ENCODE measurements at regions not wholly inside any gene's neighbourhood (a gene's known extent, or its start where the extent isn't known, plus 50 kb on each side); places are given as distances from the start of the nearest gene placed in this dataset.

- Histone ChIP-seq H3K27ac (no peak overlapping the region), H3K4me1 (no peaks in the 10 kb centered on the region), H3K9me3 (no peaks in the 10 kb centered on the region), H3K36me3 (no peaks in the 10 kb centered on the region), H3K4me3 (no peak overlapping the region), H3K27me3 (no peaks in the 10 kb centered on the region)
- no peak for DNase-seq (ENCODE audit: low spot score in 2 of 2)
- intact Hi-C loops (cut with DNase I; ENCODE audit: low total_unique reads): no loop called here
- TF ChIP-seq POLR2AphosphoS5 (IDR thresholded peaks at IDR 0.05) (no peak), POLR2A (IDR thresholded peaks at IDR 0.05) (no peak), CTCF (IDR thresholded peaks at IDR 0.05) (no peak)
Observed at GRCh38 chr13:47548294-47548840, 452.7 kb downstream of the SUCLA2 start.

DNA sequence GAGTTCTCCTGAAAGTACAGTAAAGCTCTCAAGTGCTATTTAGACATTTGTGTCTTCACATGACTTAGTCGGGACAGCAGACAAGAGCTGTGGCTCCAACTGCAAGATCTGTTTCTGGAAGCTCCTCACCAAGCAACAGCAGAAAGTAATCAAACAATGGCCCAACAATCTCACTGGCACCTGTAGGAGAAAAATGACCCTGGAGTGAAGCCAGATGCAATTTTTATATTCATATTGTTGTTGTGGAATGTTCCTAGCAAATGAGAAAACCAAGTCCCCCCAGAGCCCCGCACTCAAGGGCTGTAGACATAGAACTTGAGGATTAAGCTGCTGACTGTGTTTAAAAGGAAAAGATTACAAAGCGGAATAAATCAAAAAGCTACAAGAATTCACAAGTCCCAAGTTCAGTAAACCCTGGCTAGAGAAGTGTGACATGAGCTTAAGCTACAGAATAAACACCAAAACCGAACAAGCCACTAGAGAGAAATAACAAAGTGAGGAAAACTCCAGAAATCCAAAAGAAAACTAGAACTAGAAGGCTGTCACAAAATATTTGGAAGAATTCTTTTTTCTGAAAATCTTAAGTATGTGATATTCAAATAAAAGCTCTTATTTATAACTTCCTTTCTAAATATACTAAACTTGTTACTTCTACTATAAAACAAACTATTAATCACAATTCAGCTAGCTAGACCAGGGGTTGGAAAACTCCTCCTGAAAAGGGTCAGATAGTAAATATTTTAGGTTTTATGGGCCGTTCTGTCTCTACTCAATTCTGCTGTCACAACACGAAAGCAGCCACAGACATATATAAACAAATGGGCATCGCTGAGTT lies 454.5 kb downstream of the SUCLA2 start:
- H3K4me1 ChIP-seq: no peaks in the 10 kb centered on the region
- H3K27me3 ChIP-seq: no peaks in the 10 kb centered on the region
- H3K27ac ChIP-seq: peak overlapping the region in 1 of 2 donors; percentile 76
- DNase-seq (ENCODE audit: low spot score in 2 of 2): no peak
- H3K9me3 ChIP-seq: no peaks in the 10 kb centered on the region
- no peak for TF ChIP-seq POLR2AphosphoS5 (IDR thresholded peaks at IDR 0.05)
- no peak for TF ChIP-seq CTCF (IDR thresholded peaks at IDR 0.05)
- intact Hi-C loops (cut with DNase I; ENCODE audit: low total_unique reads): no loop called here
- H3K36me3 ChIP-seq: no peaks in the 10 kb centered on the region
- H3K4me3 ChIP-seq: no peak overlapping the region

DNA sequence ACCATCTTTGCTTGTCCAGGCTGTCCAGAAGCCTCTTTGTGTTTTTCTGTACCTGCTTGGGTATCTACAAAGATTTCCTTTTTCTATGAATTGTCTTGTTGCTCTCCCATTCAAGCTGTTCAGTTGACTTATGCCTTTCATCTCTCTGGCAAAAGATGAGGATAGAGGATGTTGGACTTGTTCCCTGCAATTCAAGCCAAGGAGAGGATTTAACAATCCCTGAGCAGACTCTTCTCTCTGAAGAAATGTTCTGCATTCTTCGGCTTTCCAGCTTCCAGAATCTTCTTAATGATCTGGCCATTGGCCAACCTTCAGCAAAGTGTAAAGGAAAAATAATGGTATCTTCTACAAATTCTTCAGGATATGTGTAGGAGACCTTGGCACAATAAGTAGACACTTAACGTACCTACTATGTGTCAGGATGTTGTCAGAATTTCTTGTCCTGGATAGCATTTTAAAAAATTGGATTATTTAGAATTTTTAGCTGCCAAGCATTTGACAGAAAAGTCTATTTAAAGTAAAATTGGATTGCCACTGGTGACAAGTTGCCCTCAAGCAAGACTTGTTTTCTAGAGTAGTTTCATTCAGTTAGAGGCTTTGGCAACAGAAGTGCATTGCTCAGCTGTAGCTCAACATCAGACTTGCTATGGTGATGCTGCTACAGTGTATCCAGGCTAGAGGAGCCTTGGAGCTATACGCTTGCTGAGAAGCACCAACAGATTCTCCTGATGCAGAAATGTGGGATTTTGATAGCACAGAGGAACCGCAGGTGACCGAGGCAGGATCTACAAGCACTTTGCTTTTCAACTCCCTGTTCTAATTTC lies 455.7 kb downstream of the SUCLA2 start:
- DNase-seq (ENCODE audit: low spot score in 2 of 2): peak in 1 of 2 donors; percentile 58
- Histone ChIP-seq H3K4me3 (no peak overlapping the region), H3K4me1 (no peaks in the 10 kb centered on the region), H3K9me3 (no peaks in the 10 kb centered on the region), H3K27ac (peak overlapping the region; percentile 63 to 77), H3K27me3 (no peaks in the 10 kb centered on the region), H3K36me3 (no peaks in the 10 kb centered on the region)
- TF ChIP-seq POLR2A (IDR thresholded peaks at IDR 0.05) (no peak), CTCF (IDR thresholded peaks at IDR 0.05) (no peak), POLR2AphosphoS5 (IDR thresholded peaks at IDR 0.05) (no peak)
- intact Hi-C loops (cut with DNase I; ENCODE audit: low total_unique reads): no loop called here

DNA sequence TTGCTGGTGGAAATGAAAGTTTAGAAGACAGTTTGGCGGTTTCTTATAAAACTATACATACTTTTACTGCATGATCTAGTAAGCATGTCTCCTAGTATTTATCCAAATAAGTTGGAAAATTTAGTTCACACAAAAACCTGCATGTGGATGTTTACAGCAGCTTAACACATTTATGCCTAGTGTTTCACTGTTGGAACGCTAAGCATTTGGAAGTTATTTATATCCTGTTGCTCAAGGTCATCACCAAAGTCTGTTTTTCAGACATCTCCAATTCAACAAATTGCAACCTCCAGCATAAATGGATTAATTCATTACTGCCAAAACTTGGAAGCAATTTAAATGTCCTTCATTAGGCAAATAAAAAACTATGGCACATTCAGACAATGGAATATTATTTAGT lies 461.8 kb downstream of the SUCLA2 start:
- intact Hi-C loops (cut with DNase I; ENCODE audit: low total_unique reads): no loop called here
- TF ChIP-seq CTCF (IDR thresholded peaks at IDR 0.05) (no peak), POLR2AphosphoS5 (IDR thresholded peaks at IDR 0.05) (no peak), POLR2A (IDR thresholded peaks at IDR 0.05) (no peak)
- H3K9me3 ChIP-seq: no peaks in the 10 kb centered on the region

DNA sequence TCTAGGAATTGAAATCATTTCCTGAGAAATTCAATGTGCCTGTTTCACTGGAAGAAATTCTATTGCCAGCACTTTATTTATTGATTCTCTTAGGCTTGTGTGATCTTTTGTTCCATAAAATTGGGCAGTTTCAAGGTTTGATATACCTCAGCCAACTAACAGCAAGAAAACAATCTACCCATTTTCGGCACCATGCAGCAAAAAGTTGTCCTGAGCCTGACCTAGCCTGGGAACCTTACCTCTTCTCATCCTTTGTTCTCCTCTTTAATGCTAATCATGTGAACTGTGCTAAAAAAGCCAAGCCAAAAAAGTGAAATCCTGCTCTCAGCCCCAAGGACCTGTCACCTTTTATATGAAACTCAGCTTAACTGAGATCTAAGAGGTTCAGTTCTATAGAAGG lies 477.3 kb downstream of the SUCLA2 start:
- TF ChIP-seq POLR2AphosphoS5 (IDR thresholded peaks at IDR 0.05) (no peak), POLR2A (IDR thresholded peaks at IDR 0.05) (no peak), CTCF (IDR thresholded peaks at IDR 0.05) (no peak)
- no peaks in the 10 kb centered on the region for H3K36me3 ChIP-seq
- H3K27me3 ChIP-seq: no peaks in the 10 kb centered on the region
- DNase-seq (ENCODE audit: low spot score in 2 of 2): no peak
- intact Hi-C loops (cut with DNase I; ENCODE audit: low total_unique reads): no loop called here
- no peaks in the 10 kb centered on the region for H3K9me3 ChIP-seq
- no peak overlapping the region for H3K4me3 ChIP-seq
- no peaks in the 10 kb centered on the region for H3K4me1 ChIP-seq
- H3K27ac ChIP-seq: no peak overlapping the region

More for the DNA sequence above, 461.8 kb downstream of the SUCLA2 start:
- no peak for DNase-seq (ENCODE audit: low spot score in 2 of 2)
- Histone ChIP-seq H3K27ac (no peak overlapping the region), H3K27me3 (no peaks in the 10 kb centered on the region), H3K4me1 (no peaks in the 10 kb centered on the region), H3K36me3 (no peaks in the 10 kb centered on the region), H3K4me3 (no peak overlapping the region)
